ENCODE measurements at regions not wholly inside any gene's neighbourhood (a gene's known extent, or its start where the extent isn't known, plus 50 kb on each side); places are given as distances from the start of the nearest gene placed in this dataset.

DNA sequence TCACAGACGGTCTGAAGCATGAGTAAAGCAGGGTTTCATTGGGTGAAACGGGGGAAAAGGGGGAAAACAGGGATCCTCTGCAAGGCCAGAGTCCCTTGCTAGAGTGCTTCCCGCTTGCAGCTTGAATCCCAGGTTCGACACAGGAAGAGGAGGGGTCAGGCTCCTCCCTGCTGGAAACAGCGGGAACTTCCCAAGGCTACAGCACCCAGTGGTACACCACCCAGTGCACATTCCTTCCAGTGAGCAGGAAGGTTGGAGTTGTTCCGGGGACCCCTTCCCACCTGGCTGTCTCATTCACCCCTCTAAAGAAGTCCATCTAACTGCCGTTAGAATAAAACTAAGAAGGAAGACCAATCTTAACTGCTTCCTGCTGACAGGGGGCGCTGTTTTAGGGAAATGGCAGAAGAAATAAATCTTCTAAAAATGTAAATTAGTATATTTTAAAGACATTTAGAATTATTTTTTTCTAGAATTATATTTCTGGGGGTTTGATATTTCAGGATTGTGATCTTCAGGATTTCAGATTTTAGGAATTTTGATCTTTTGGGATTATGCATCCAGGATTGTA lies 230.9 kb downstream of the RBM43 start:
- TF ChIP-seq CTCF (IDR thresholded peaks at IDR 0.05; ENCODE audit: low read length): 0 out of 2 replicates have a peak, but pooled peaks have one; percentile 7
- TF ChIP-seq EZH2 (optimal IDR thresholded peaks at IDR 0.05; ENCODE audit: low read depth, low read length): no peak
